ENCODE measurements at regions not wholly inside any gene's neighbourhood (a gene's known extent, or its start where the extent isn't known, plus 50 kb on each side); places are given as distances from the start of the nearest gene placed in this dataset.

- ChIA-PET CTCF (ENCODE audit: low intra/inter-chr PET ratio, low total read pairs) (no interaction called here), POLR2A (no interaction called here)
- peaks cover 2% of the 10 kb centered on the region; the same call in 1 of the 2 replicates for H3K9me3 ChIP-seq (ENCODE audit: low read length)
- H3K79me2 ChIP-seq (ENCODE audit: insufficient read depth, low read length), result no peaks in the 10 kb centered on the region
- TF ChIP-seq NFE2L2 (IDR thresholded peaks at IDR 0.05; ENCODE audit: low read length), result peak; percentile 52; the same call in 1 of the 2 replicates
- no peak for TF ChIP-seq GTF2F1 (IDR thresholded peaks at IDR 0.05; ENCODE audit: low read length)
- peak in 1 of 2 experiments; percentile 45; a peak in 1 of 4 replicates for TF ChIP-seq MAFK (conservative IDR thresholded peaks at IDR 0.05 in 1 of 2, IDR thresholded peaks at IDR 0.05 in 1 of 2; ENCODE audit: low read length in 2 of 2)
- no peaks in the 10 kb centered on the region for H3K36me3 ChIP-seq (replicated peaks in 1 of 2; ENCODE audit: control insufficient read depth in 1 of 2, insufficient read depth in 2 of 2, low read length in 2 of 2)
- in situ Hi-C loops (cut with HindIII; ENCODE audit: extremely low pct_ligation_motif_present, low pct_unique_long_range_greater_than_20kb), result no loop called here
- ATAC-seq, result no peak
- DNase-seq (ENCODE audit: low spot score), result no peak
- no TSS peak for BruUV-seq (replicated peaks)
- H3K4me1 ChIP-seq (ENCODE audit: insufficient read depth, low read length), result no peaks in the 10 kb centered on the region
- intact Hi-C loops (cut with micrococcal nuclease; ENCODE audit: unreplicated experiment), result no loop called here
- H4K20me1 ChIP-seq (ENCODE audit: insufficient read depth, low read length), result no peaks in the 10 kb centered on the region
- H3K4me3 ChIP-seq (replicated peaks in 1 of 3; ENCODE audit: insufficient read depth in 1 of 3, low read depth in 2 of 3, low read length in 3 of 3), result no peak overlapping the region
- H2AFZ ChIP-seq (ENCODE audit: low read length), result no peak overlapping the region
- no peak overlapping the region for H3K27ac ChIP-seq (ENCODE audit: extremely low read length, insufficient read depth, low read length)
- H3K9ac ChIP-seq (ENCODE audit: insufficient read depth, low read depth, low read length), result no peak overlapping the region
- H3K4me2 ChIP-seq (ENCODE audit: low read depth, low read length), result no peak overlapping the region
- no peak for FAIRE-seq
- no peaks in the 10 kb centered on the region for H3K27me3 ChIP-seq (ENCODE audit: control insufficient read depth in 1 of 2, insufficient read depth in 2 of 2, low read length in 2 of 2)
Measured at GRCh38 chr2:173598525-173598924, 243.9 kb downstream of the CDCA7 start.

GRCh38 chr2:173599821-173600359, 245.2 kb downstream of the CDCA7 start:
- Histone ChIP-seq H3K9me3 (ENCODE audit: low read length) (no peaks in the 10 kb centered on the region), H4K20me1 (ENCODE audit: insufficient read depth, low read length) (no peaks in the 10 kb centered on the region), H3K36me3 (replicated peaks in 1 of 2; ENCODE audit: control insufficient read depth in 1 of 2, insufficient read depth in 2 of 2, low read length in 2 of 2) (no peaks in the 10 kb centered on the region), H3K4me2 (ENCODE audit: low read depth, low read length) (no peak overlapping the region), H3K4me3 (replicated peaks in 1 of 3; ENCODE audit: insufficient read depth in 1 of 3, low read depth in 2 of 3, low read length in 3 of 3) (no peak overlapping the region), H3K9ac (ENCODE audit: insufficient read depth, low read depth, low read length) (no peak overlapping the region), H3K79me2 (ENCODE audit: insufficient read depth, low read length) (no peaks in the 10 kb centered on the region), H3K4me1 (ENCODE audit: insufficient read depth, low read length) (no peaks in the 10 kb centered on the region), H3K27ac (ENCODE audit: extremely low read length, insufficient read depth, low read length) (no peak overlapping the region), H3K27me3 (ENCODE audit: control insufficient read depth in 1 of 2, insufficient read depth in 2 of 2, low read length in 2 of 2) (no peaks in the 10 kb centered on the region), H2AFZ (ENCODE audit: low read length) (no peak overlapping the region)
- POLR2A ChIA-PET, result no interaction called here
- no peak for ATAC-seq
- intact Hi-C loops (cut with micrococcal nuclease; ENCODE audit: unreplicated experiment), result no loop called here
- no peak for FAIRE-seq
- in situ Hi-C loops (cut with HindIII; ENCODE audit: extremely low pct_ligation_motif_present, low pct_unique_long_range_greater_than_20kb), result no loop called here
- CTCF ChIA-PET (ENCODE audit: low intra/inter-chr PET ratio, low total read pairs), result no interaction called here
- no peak for DNase-seq (ENCODE audit: low spot score)
- no peak for TF ChIP-seq PTBP1 (IDR thresholded peaks at IDR 0.05; ENCODE audit: low read depth, low read length, poor library complexity, severe bottlenecking)
- TF ChIP-seq ARID3A (IDR thresholded peaks at IDR 0.05; ENCODE audit: low read depth, low read length), result no peak
- TF ChIP-seq POLR2AphosphoS2 (IDR thresholded peaks at IDR 0.05; ENCODE audit: low read depth, low read length), result no peak
- no peak for TF ChIP-seq ZNF768 (CRISPR knock-in tag; IDR thresholded peaks at IDR 0.05)
- no peak for TF ChIP-seq CTCF (CRISPR knock-in tag; IDR thresholded peaks at IDR 0.05)
- no peak for TF ChIP-seq TCF7 (IDR thresholded peaks at IDR 0.05; ENCODE audit: low read depth)
- no peak for TF ChIP-seq ZNF720 (CRISPR knock-in tag; IDR thresholded peaks at IDR 0.05)
- TF ChIP-seq IRX3 (CRISPR knock-in tag; IDR thresholded peaks at IDR 0.05; ENCODE audit: borderline replicate concordance, low read depth), result no peak
- TF ChIP-seq ZEB1 (IDR thresholded peaks at IDR 0.05; ENCODE audit: insufficient replicate concordance, low read depth), result no peak
- TF ChIP-seq TGIF2 (CRISPR knock-in tag; IDR thresholded peaks at IDR 0.05), result no peak
- TF ChIP-seq HOMEZ (CRISPR knock-in tag; IDR thresholded peaks at IDR 0.05; ENCODE audit: low read depth), result no peak
- TF ChIP-seq TRIM24 (CRISPR knock-in tag; IDR thresholded peaks at IDR 0.05), result no peak
- WGBS (ENCODE audit: low lambda C conversion rate), result 37% methylated on average over 5 of the region's 5 CpGs
- BruUV-seq (replicated peaks), result no TSS peak

Data from HepG2 (cell line).